GM11168 (cell line): ENCODE measurements at regions not wholly inside any gene's neighbourhood (a gene's known extent, or its start where the extent isn't known, plus 50 kb on each side); places are given as distances from the start of the nearest gene placed in this dataset.

Source experiments
- in situ Hi-C: fragments of 300-500 bp; cut with MboI; formaldehyde crosslinking; loops from one replicate; pipeline ENCODE4 v1.12.0; 2022; ENCODE audit warnings: low sequenced_read_pairs; ENCODE audit not compliant: unreplicated experiment

DNA sequence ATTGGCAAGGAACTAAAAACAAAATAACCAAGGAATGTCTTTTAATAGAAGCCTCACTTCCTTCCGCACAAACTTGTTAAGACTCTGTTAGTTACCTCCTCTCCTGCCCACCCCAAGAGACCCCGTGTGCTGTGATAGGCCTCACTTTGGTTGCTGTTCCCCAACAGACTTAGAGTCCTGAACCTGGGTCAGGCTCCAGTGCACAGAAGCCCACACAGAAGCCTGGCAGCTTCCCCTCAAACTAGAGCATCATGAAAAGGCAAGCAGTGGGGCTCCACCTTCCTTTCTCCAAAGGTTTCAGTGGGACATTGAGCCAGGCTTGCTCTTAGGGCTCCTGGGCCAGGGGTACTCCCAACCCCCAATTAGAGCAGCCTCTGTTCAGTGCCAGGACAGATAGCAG lies 230.5 kb downstream of the ESM1 start:
- in situ Hi-C loops = no loop called here

- in situ Hi-C loops = no loop called here
Observed at GRCh38 chr5:54754420-54754819, 231.0 kb downstream of the ESM1 start.

- in situ Hi-C loops = no loop called here
Observed at GRCh38 chr5:54753753-54754152, 231.6 kb downstream of the ESM1 start.

DNA sequence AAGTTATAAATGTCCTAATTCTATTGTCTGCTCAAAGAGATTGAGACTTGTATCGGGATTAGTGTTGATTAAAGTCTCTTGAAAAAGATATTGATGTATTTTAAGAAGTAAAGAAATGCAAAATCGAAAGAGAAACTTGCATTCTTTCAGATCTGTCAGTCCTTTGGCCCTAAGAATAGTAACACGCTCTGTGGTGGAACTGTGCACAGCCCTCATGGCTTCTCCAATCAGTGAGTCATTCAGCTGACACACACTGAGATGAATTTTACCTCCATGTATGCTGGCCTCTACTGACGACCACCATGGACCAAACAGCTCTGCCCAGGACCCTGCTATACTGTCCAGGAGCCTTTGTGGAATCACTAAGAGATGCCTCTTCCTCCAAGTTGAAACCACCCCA lies 232.4 kb downstream of the ESM1 start:
- in situ Hi-C loops = no loop called here

GRCh38 chr5:54748527-54748926 lies 231.0 kb downstream of the SNX18 start:
- in situ Hi-C loops = no loop called here

DNA sequence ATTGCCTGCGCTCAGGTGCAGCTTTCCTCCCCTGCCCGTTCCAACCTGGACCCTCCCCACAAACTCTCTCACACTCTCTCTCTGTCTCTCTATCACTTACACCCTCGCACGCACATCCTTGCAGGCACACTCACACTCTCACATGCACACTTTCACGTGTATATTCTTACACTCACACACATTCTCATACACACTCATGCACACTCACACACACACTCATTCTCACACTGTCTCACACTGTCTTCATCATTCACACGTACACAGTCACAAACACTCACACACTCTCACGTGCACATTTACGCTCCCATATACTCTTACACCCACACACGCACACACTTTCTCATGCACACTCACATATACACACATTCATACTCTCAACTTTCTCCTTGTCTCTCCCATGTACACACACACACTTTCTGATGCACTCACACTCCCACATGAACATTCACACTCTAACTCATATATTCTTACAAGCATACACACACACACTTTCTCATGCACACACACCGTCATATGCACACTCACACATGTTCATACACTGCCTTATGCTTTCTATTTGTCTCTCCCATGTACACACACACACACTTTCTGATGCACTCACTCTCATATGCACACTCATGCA lies 229.3 kb downstream of the SNX18 start:
- in situ Hi-C loops = no loop called here

DNA sequence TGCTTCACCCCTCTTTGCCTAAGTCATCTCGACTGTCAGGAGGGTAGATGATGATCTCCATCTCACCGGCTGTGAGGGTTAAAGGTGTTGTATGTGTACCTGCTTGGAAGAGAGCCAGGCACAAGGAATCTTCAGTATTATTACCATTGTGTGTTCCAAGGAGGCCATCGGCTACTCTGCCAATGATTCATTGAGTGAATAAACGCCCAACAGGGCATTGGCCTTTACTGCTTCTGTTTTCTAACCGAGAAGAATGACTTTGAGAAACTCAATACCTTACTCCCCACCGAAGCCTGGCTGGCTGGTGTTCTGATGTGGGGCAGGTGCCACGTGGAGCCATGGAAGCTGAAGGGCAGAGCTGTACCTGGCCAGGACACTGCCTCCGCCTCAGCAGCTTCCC lies 228.8 kb downstream of the SNX18 start:
- in situ Hi-C loops = no loop called here

DNA sequence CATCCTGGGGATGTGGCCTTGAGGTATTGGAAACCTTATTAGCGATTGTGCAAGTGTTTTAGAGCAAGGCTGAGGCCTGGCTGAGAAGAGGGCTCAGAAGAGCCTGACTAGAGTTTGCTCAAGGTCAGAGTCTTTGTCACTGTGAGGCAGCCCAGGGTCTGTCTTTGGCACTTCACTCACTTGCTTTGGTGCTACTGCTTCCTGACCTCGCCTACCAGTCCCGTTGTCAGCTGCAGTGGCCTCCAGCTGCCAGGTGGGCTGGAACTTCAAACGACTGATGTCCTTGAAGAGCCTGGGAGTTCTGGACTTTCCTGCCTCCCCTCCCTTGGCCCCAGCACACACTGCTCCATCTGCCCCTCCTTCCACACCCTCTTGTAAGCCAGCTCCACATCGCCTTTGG lies 228.0 kb downstream of the SNX18 start:
- in situ Hi-C loops = no loop called here

DNA sequence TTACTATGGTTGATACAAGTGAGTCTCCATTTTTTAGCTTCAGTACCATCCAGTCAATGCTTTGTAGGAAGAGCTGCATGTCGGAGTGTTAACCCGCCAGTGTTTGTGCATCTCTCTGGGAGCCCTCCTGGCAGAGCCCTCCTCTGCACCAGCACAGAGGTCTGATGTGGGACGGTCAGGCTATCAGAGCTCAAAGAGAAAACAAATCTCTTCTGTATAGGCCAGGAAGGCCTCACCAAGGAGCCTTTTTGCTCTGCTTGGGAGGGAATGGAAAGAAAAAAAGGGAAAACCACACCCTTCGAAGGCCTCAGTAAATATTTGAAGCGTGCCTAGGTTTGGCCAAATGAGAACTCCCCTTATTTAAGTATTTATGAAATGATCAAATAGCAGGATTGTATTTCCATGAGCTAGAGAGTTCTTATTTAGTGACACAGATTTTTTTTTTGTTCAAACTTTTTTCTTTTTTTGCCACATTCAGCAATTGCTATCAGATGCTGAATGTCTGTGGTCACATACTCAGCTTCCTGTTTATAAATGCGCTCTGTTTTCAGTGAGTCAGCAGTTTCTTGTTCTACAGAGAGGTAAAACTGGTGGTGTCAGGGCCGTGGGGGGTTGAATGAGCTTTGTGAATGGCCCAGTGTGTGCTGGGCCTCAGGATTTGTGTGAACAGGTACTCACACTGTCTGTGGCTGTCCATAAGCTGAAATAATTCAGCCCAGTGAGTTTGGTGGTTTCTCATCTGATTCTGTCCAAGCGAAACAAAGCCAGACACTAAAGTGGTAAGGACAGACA lies 226.6 kb downstream of the SNX18 start:
- in situ Hi-C loops = no loop called here

GRCh38 chr5:54743581-54743980 lies 226.0 kb downstream of the SNX18 start:
- in situ Hi-C loops = no loop called here

GRCh38 chr5:54742417-54742891 lies 224.9 kb downstream of the SNX18 start:
- in situ Hi-C loops = no loop called here

GRCh38 chr5:54741711-54742110 lies 224.2 kb downstream of the SNX18 start:
- in situ Hi-C loops = no loop called here

DNA sequence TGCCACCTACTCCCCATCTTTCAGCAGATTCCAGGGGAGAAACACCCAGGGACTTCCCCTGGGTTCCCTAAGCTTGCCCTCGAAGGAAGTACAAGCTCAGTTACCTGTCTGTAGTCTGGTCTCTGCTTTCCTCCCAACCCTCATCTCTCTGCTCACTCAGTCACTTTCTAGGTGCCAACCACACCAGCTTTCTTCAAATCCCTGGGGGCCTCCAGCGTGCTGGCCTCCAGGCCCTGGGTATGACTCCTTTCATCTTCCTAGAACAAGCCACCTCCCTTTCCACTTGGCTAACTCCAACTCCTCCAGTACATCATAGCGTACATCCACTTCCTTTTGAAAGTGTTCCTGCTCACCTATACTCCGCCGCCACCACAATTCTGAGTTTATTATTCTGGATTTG lies 222.6 kb downstream of the SNX18 start:
- in situ Hi-C loops = no loop called here

DNA sequence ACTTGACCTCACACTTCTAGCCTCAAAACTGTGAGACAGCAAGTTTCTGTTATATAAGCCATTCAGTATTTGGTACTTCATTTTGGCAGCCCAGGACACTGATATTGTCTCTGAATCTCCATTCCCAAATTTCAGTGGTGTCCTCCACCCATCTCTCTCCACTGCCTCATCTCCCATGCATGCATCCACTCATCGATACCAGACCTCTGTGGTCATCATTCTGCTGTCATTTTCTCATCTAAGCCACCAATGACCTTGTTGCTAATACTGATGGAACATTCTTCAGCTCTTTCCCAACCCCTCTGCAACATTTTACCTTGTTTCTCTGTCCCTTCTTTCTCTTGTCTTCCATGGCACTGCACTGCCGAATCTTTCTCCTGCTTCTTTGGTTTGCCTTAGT lies 221.8 kb downstream of the SNX18 start:
- in situ Hi-C loops = no loop called here

DNA sequence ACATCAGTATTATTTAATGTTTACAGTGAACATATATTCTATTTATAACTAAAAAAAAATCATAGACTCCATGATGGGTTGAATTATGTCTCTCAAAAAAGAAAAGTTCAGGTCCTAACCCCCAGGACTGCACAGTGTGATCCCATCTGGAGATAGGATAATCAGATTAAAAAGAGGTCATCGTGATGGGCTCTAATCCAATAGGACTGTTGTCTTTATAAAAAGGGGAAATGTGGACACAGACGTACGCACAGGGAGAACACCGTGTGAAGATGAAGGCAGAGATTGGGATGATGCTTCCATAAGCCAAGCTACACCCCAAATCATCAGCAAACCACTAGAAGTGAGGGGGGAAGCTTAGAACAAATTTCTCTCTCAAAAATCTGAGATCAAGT lies 221.4 kb downstream of the SNX18 start:
- in situ Hi-C loops = no loop called here

DNA sequence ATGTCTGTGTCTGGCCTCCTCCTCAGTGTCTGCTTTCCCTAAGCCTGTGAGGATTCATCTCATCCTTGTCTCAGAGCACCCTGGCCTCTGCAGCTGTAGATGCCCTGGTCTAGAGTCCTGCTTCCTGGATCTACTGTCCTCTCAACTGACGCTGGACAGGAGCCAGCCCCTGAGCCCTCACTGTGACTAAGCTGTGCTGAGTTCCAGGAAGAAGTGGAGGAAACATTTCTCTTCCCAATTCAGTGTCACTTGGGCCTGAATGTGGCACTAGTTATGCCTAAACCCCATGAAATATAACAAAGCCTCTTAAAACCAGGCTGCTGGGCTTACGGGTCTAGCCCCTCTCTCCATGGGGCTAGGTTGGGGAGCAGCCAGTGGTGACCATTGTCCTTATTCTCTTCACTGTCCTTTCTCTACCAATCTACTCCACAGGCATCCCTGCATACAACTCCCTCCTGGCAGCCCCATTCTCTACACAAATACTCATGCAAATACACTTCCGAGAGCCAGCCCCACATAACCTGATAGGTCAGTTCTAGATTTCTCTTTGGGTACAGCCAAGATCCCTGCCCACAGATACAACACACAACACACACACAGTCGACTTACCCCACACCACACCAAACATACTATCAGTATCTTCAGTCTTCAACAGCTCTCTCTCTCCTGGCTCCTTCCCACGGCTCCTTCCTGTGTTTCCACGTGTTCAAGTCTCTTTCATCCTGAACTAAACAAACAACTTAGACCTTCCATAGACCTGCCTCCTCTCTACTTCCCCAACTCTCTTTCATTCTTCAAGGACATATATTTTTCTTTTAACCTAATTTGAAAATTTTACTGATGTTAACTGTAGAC lies 220.8 kb downstream of the SNX18 start:
- in situ Hi-C loops = no loop called here

DNA sequence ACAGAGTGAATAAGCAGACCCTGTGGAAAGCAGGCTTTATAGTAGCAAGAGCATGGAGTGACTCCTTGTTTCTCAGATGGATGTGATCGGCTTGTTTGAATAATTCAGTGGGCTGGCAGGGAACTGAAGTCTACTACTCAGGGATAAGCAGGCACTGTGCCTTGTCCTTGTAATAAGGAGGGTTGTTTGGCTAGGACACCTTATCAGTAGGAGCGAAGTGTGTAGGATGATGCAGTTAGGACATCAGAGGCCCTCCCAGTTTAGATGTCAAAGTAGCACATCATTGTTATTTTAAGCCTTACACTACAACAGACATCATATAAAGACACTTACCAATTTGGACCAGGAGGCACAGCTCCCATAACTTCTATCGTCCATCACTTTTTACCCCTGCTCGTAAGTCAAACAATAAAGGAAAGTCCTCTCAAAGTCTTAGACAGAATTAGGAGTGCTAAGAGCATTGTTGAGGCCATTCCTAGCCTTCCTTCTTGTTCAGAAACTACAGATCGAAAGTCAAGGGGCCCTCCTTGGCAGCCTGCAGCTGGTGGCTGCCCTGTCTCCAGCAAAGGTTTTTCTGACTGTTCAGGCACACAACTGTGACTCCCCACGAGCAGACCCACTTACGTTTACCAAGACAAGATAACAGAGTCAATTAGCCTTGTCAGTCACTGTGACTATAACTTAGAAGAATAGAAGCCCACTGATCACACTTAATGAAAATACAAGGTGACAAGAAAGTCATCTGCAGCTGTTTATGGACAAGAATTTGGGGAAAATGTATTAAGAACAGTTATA lies 218.6 kb downstream of the SNX18 start:
- in situ Hi-C loops = no loop called here

DNA sequence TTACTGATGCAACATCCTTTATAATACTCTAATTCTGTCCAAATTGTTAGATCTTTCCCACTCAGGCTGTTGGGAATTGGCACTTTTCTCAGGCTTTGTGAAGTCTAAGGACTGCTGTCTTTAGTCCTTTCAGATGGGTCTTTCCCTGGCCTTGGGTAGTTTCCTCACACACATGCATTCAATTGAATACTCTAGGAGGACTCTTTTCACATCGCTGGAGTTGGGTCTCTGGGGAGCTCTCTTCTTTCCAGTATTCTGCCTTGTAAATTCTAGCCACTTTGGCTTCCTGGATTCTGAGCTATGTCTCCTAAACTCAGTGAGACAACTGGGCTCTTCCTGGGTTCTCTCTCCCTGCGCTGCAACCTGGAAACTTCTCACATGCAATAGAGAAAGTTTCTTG lies 215.5 kb downstream of the SNX18 start:
- in situ Hi-C loops = no loop called here

- in situ Hi-C loops = no loop called here
Observed at GRCh38 chr5:54732108-54732507, 214.5 kb downstream of the SNX18 start.

DNA sequence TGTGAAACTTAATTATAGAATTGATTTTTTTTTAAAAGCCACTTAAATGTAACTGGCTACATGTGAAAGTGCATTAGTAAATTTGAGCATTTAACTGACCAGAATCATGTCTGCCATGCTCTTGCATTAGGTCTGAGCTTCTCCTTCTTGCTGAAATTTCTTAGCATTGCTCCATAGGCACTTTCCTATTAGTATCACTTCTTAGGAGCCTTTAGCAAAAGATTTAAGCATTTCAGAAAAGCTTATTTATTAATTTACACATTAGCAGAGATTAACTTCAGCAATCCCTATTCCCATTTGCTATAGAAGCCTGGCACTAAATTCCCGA lies 211.0 kb downstream of the SNX18 start:
- in situ Hi-C loops = no loop called here
